NCI-H2171 (cell line): ENCODE measurements at regions not wholly inside any gene's neighbourhood (a gene's known extent, or its start where the extent isn't known, plus 50 kb on each side); places are given as distances from the start of the nearest gene placed in this dataset.
"Not testable (repeated sequence)": the region's sequence is repeated elsewhere in the genome, so short reads cannot be mapped to it uniquely, and the experiment has no call there.

ENCODE experiments used
- DNase-seq: peaks from one replicate; lab custom pipeline; 2025; lab: John Stamatoyannopoulos, UW

DNA sequence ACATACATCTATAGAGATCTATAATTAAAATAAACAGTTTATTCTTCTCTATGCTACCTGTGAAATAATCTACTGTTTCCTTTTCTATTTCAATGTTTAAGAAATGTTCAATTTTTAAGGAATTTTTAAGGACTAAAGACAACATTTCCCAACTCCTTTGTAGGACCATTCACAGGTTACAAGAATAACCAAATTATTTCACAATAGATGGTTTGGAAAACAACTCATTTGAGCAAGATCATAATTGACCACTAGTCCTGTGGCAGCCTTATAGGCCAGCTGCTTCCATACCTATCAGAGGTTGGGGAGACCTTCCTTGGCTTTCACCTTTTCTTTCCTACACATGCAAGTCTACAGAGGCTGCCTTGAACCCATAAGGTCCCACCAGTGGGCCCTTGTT lies 193.7 kb downstream of the TTC39B start:
- no peak for DNase-seq

DNA sequence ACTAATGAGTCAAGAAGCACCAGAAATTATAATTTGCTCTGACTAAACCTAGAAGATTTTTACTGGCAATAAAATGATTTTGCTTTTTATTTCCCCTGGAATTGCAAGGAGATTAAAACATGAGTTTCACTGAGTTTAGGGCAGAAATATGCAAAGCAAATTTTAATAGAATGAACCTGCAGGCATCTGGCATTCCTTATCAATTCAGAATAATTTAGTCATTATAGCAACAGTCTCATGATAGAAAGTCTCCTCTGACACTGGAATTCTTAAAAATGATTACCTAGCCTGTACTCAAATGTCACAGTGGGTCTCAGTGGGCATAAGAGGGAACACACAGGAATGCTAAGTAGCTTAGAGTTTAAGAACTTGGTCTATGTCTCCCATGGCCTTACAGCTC lies 195.9 kb downstream of the TTC39B start:
- DNase-seq: no peak

DNA sequence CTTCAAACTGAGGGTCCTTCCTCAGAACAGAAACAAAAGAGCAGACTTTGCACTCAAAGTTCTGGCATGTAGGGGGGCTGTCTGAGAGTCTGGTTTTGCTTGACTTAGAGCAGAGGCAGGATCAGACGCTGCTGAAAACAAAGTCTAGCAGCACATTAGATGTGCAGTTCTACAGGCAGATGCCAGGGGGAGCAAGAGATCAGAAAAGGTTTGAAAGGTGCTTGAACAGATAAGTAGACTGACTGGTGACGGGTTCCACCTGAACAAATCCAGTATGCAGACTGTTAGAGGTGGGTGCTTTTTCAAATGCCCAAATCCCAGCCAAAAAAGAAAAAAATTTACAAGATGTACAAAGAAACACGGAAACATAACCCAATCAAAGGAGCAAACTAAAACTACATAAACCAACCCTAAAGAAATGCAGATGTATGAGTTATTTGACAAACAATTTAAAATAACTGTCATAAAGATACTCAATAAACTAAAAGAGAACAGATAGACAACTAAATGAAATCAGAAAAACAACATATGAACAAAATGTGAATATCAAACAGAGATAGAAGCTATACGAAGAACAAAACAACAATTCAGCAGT lies 194.7 kb upstream of the FREM1 start:
- no peak for DNase-seq

DNA sequence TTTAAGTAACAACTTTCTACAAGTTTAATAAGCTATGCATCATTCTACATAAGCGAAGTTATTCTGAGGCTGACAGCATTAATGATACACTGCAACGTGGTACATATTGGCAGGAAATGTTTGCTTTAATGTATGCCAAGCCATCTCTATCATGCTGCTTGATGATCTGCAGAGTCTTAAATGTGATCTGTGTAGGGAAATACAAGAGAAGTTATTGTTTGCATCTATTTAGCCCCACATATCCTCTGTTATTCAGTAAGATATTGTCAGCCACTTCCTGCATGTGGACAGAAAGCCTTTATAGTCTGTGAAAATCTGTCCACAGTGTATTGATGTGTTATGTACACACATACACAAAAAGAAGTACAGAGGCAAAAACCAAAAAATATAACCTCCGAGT lies 193.1 kb upstream of the FREM1 start:
- no peak for DNase-seq

DNA sequence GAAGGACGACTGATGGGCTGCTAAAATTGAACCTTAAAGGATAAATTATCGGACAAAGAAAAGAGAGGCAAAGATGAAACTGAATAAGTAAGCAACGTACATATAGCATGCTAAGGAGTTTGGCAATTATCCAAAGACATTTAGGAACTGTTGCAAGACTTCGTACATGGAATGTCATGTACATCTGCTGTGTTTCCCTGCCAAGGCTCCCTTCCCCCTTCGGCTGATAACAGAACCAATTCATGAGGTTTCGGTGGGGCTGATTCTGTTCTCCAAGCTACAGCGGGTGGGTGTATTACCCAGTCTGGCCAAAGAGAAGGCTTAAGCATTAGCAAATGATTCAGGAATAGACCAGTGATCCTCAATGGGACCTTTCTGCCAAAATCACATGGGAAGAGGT lies 190.9 kb upstream of the FREM1 start:
- no peak for DNase-seq

DNA sequence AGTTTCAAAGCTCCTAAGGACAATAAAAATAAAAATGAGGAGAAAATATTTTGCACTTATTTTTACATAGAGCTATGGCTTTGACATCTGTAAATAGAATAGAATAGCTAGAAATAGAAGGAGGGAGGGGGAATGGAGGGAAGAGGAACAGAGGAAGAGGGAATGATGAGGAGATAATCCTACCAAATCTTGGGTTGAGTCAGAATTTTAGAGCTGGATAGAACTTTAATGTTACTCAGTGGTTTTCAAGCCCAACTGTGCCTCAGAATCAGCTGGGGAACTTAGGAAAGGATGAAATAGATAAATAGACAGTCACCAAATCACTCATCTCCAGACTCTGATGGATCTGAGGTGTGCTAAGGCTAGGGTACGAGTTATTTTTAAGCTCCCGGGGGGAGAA lies 190.3 kb upstream of the FREM1 start:
- DNase-seq: no peak

DNA sequence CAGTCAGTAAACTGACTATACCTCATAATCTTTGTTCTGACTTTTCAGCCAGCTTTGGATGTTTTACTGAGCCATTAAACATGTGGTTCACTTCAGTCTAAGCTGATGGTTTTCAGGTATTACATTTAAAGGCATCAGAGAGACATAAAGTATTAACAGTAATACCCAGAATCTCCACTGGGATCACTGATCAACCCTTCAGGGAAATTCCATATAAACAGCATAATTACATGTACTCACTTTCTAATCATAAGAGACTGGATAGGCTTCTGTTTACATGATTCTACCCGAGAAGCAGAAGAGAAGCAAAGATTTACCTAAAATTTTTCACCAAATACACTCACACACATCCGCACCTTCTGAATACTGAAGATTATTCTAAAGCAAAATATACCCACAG lies 186.7 kb upstream of the FREM1 start:
- no peak for DNase-seq

DNA sequence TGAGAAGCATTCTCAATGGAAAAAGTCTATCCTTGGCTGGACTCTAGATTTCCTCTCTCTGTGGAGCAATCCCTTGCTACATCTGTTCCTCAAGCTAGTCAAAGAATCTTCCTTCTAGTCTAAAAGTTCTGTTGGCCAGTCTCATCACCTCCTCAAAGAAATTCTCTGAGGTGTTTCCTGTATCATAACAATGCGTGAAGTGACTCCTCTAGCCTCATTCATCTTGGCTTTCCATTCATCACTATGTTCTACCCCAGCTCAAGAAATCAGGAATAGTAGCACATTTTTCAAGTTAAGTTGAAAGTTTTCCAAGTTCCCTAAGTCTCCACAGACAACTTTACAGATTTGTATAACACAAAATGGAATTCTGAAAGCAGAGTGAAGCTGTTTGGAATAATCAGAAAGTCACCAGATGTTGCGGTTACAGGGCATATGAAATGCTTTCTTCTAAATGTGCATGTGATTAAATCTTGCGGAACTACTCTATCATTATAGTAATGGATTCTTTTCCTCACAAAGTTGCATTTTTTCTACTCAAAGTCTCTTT lies 176.6 kb upstream of the FREM1 start:
- no peak for DNase-seq

DNA sequence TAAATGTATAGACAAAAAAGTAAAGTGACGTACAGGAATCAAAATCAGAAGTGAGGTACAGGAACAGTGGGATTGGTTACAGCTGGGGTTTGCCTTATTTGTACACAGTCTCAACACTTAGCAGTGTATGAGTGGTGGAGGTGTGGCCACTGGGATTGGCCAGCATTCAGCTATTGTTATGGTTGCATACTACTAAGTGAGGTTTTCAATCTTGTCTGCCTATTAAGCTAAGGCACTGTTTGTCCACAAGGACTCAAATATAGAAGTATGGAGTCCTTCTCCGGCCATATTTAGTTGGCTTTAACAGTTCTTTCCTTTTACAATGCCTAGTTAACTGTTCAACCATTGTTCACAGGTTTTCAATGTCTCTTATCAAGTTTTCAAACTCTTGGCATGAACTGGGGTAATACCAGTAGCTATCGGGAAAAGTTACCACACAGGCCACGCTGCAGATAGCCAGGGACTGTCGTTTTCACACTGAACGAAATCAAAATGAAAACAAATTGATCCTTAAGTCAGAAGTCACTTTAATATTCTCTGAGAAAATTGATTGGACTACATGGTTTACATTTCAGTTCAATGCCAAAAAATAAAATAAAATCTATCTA lies 176.0 kb upstream of the FREM1 start:
- no peak for DNase-seq

DNA sequence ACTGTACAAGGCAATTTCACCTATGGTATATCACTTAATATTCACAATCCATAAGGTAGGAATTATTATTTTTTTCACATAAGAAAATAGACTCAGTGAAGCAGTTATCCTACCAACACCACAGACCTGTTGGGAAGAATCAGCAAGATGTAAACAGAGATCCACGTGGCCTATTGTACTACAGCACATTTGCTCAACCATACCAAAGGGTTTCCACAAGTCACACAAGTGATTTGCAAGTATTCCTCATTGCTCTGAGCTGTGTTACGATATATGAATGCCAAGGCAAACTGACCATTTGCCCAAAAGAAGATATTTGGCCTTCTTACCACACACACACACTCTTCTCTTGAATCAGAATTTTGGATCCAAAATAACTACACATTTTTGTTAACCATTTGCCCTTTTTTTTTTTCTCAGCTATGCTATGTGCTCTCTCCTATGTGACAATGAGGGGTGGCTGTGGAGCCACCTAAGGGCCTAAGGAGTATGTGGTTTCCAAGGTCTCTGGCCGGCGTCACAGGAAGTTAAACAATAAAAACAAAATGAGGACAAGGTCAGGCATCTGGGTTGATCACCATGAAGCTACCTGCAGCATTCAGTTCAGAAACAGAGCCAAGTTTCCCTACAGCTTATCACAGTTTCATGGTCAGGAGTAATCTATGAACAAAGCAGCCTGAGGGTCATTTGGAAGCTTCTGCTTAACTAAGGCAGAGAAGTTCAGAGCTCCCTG lies 171.0 kb upstream of the FREM1 start:
- DNase-seq: no peak

DNA sequence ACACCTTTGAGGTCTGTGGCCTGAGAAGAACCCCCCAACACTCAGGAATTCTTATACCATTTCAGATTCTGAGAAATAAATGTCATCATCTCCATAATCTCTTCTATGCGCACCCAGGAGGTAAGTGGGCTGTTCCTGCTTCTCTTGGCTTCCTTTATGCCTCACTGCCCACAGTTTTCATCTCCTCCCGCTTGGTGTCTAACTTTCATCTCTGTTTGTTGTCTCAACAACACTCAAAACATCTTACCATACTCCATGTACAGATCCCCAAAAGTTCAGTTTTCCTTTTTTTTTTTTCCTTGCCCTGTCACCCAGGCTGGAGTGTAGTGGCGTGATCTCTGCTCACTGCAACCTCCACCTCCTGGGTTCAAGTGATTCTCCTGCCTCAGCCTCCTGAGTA lies 170.2 kb upstream of the FREM1 start:
- no peak for DNase-seq

DNA sequence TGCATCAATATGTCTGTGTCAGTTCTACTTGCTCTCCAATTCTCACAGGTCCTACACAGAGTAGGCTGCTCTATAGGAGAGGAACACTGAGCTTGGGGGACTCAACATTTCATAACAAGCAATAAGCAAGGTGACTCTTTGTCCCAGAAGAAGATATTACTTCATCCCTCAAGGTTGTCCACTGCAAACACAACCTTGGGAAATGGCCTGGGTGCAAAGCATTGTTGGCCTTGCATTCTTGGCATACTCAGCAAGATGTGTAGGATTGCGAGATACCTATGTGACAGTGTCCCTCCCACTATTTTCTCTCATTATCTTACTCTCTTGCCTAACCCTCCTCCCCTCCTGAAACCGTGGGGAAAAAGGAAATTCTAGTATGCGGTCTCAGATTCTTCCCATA lies 169.8 kb upstream of the FREM1 start:
- DNase-seq: no peak

DNA sequence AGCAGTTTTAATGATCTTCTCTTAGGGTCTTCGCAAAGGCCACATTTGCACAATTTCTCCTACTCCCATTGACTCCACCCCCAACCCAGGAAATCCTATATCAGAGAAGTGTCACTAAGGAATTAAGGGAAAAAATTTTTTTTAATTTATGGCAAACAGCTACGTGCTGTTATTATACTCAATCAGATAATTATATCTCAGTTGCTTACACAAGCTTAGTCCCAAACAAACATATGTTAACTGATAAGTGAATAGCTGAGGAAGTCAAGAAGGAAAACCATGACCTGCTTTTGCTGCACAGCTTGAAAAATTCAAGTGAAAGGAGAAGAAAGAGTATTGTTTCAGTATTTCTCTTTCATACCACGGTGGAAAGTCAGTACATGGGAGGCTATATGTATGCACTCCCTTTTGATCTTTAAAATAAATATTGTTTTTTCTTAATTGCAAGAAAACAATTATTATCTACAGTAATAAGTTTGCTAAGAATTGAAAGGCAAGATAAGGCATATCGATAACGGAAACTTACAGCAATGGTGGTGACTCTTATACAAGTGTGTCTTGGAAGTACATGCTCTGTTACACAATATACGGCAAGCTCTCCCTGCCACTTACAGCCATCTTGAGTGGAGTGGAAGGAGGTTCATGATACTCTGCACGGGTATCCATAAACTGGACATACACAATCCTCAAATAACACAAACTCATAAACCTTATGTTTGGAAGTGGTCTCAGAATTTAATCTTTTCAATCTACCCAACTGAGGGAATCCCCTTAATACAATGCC lies 167.9 kb upstream of the FREM1 start:
- no peak for DNase-seq

DNA sequence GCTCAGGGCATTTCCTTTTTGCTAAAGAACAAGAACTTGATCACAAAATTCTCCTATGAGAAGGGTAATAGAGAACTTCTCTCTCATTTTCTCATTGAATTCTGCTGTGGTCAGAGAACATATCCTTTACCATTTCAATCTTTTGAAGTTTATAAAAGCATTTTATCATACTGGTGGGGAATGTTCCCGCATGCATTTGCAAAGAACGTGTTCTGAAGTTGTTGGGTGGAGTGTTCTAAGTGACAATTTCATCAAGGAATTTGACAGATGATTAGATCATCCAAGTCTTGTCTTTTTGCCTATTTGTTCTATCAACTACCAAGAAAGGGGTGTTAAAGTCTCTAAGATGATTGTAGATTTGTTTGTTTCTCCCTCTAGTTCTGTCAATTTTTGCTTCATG lies 163.4 kb upstream of the FREM1 start:
- DNase-seq: no peak

DNA sequence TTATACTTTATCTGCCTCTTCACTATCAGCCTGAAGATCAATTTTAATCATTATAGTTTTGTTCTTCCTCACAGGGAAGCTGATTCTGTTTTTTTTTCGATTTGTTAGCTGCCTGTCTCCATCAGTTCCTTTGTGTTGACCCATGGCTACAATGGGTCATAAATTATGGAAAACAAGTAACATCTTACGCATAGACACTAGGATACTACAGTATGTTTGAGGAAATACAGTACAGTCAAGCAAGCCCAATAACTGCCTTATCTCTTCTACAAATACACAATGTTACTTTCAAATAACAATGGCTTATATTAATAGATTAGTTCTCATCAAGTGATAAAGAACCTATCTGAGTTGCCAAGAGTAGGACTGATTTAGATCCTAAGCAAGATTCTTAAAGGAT lies 160.5 kb upstream of the FREM1 start:
- no peak for DNase-seq

DNA sequence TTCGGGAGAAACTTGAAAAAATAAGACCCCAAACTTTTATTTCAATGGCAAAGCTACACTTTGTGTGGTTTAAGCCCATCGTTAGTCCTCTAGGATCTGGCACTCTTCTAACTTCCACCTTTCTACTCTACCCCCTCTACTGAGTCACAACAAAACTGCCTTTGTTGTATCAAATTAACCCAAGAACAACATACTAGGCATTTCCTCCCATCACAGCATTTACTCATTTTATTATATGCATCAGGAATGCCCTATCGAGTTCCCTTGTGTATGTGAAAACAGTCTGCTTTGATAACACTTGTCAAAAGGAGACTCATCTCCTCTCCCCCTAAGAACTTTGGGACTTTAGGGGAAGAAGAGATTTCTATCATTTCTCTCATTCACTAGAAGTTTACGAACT lies 158.9 kb upstream of the FREM1 start:
- DNase-seq: no peak

DNA sequence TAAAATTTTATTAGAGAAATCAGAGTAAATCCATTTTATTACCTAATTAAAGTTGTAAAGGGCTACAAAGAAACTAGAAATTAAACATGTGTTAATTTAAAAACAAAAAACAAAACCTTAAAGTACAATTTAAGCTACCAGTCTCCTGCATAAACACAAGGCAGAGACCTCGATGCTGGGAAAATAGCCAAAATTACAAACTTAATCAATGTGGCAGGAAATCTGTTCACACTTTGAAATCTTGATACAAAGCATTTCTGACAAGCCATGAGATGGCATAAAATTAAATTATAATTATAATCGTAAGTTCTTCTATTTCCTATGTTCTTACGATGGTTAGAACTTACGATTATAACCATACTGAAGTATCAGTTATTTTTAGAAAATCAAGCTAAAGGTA lies 158.0 kb upstream of the FREM1 start:
- no peak for DNase-seq

DNA sequence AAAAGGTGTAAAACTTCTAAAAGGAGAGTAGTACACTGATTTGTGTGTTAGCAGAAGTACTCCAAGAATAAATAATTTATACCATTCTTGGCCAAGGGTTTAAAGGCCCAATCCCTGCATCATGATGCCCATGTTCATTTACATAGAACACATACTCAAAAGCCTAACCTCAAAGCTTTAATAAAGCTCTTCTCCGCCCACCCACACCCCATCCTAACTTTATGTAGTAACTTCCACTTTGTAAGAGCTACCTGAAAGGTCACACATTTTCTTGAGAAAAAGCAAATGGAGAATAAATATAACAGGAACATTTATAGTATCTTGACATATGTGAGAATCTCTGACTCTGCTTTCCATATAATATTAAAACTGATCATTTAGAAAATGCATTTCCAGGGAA lies 148.8 kb upstream of the FREM1 start:
- no peak for DNase-seq

DNA sequence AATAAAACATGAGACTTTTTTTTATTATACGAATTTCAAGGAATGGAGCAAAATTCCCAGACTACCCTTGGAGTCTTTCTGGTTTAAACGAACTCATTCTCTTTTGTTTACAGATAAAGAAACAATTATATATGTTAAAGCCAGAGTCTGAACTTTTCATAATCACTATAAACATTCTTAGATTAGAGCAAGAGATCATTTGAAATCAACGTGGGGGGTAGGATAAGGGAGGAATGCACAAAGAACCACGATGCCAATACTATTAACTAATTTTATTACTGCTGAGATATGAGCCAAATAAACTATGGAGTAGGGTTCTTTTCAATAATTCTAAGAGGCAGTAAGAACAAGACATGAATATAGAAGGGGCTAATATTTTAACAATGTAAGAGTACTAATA lies 148.0 kb upstream of the FREM1 start:
- no peak for DNase-seq

DNA sequence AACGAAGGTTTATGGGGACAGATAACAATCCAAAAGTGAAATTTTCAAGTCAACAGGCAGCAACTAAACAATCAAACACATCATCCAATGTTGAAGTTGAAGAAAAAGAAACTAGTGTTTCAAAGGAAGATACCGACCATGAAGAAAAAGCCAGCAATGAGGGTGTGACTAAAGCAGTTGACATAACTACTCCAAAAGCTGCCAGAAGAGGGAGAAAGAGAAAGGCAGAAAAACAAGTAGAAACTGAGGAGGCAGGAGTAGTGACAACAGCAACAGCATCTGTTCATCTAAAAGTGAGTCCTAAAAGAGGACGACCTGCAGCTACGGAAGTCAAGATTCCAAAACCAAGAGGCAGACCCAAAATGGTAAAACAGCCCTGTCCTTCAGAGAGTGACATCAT lies 145.1 kb upstream of the FREM1 start:
- not testable (repeated sequence) for DNase-seq

DNA sequence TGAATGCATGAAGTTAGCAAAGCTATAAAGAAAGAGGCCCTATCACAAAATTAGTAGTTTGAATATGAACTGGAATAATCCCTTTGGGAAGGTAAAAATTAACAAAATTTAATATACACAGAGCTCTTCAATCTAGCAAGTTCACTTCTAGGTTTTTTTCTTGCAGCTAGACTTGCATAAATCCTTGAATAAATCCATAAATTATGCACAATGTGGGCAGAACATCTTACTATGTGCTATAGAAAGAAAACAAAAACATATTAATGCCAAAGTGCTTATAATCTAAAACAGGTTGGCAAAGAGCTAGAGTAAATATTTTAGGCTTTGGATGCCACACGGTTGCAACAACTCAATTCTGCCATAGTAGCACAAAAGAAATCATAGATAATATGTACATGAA lies 138.5 kb upstream of the FREM1 start:
- DNase-seq: no peak

DNA sequence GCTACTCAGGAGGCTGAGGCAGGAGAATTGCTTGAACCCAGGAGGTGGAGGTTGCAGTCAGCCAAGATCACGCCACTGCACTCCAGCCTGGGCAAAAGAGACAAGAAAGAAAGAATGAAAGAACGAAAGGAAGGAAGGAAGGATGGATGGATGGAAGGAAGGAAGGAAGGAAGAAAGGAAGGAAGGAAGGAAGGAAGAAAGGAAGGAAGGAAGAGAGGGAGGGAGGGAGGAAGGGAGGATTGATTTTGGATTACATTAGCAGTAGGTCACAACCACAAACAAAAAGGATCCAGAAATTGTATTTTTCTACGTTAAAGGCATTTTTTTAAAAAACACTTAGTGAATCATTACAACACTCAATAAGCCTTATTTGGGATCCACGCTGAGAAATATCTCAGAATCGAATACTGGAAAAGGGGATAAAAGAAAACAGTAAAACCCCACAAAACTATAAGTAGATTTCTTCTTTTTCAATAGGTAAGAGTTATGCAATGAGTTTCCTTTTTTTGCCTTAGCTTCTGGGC lies 136.9 kb upstream of the FREM1 start:
- DNase-seq: no peak

DNA sequence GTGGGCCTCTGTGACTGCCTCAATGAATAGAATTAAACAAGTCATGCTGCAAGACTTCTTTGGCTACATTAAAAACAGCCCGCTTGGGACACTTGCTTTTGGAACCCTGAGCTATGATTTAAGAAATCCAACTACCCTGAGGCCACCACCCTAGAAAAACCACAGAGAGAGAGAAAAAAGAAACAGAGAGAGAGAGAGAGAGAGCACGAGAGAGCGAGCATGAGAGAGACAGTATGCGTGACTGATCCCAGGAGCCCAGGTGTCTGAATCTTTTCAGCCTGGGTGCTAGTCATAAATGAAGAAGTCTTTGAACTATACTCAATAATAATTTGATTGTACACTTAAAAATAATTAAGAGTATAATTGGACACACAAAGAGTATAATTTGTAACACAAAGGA lies 123.1 kb upstream of the FREM1 start:
- no peak for DNase-seq
